ENCODE measurements at regions not wholly inside any gene's neighbourhood (a gene's known extent, or its start where the extent isn't known, plus 50 kb on each side); places are given as distances from the start of the nearest gene placed in this dataset.

- TF ChIP-seq MAX (IDR thresholded peaks at IDR 0.05) = no peak
- TF ChIP-seq, protein P1, sequence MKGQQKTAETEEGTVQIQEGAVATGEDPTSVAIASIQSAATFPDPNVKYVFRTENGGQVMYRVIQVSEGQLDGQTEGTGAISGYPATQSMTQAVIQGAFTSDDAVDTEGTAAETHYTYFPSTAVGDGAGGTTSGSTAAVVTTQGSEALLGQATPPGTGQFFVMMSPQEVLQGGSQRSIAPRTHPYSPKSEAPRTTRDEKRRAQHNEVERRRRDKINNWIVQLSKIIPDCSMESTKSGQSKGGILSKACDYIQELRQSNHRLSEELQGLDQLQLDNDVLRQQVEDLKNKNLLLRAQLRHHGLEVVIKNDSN (IDR thresholded peaks at IDR 0.05) = no peak
- no peak for TF ChIP-seq ZBTB7A (IDR thresholded peaks at IDR 0.05; ENCODE audit: low read depth)
- TF ChIP-seq NFIC (IDR thresholded peaks at IDR 0.05) = no peak
- no peak for TF ChIP-seq EGR1 (IDR thresholded peaks at IDR 0.05)
- no peak for TF ChIP-seq TCF12 (IDR thresholded peaks at IDR 0.05; ENCODE audit: low read depth)
- no peak for TF ChIP-seq TEAD4 (IDR thresholded peaks at IDR 0.05)
- TF ChIP-seq, protein P2, sequence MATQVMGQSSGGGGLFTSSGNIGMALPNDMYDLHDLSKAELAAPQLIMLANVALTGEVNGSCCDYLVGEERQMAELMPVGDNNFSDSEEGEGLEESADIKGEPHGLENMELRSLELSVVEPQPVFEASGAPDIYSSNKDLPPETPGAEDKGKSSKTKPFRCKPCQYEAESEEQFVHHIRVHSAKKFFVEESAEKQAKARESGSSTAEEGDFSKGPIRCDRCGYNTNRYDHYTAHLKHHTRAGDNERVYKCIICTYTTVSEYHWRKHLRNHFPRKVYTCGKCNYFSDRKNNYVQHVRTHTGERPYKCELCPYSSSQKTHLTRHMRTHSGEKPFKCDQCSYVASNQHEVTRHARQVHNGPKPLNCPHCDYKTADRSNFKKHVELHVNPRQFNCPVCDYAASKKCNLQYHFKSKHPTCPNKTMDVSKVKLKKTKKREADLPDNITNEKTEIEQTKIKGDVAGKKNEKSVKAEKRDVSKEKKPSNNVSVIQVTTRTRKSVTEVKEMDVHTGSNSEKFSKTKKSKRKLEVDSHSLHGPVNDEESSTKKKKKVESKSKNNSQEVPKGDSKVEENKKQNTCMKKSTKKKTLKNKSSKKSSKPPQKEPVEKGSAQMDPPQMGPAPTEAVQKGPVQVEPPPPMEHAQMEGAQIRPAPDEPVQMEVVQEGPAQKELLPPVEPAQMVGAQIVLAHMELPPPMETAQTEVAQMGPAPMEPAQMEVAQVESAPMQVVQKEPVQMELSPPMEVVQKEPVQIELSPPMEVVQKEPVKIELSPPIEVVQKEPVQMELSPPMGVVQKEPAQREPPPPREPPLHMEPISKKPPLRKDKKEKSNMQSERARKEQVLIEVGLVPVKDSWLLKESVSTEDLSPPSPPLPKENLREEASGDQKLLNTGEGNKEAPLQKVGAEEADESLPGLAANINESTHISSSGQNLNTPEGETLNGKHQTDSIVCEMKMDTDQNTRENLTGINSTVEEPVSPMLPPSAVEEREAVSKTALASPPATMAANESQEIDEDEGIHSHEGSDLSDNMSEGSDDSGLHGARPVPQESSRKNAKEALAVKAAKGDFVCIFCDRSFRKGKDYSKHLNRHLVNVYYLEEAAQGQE (IDR thresholded peaks at IDR 0.05; ENCODE audit: low read depth) = no peak
- TF ChIP-seq CEBPB (IDR thresholded peaks at IDR 0.05) = no peak
- no peak for TF ChIP-seq YY1 (IDR thresholded peaks at IDR 0.05; ENCODE audit: low read depth)
- TF ChIP-seq FOXM1 (IDR thresholded peaks at IDR 0.05; ENCODE audit: borderline replicate concordance, low read depth) = no peak
- TF ChIP-seq CREB1 (IDR thresholded peaks at IDR 0.05; ENCODE audit: low read depth) = no peak
- TF ChIP-seq EP300 (IDR thresholded peaks at IDR 0.05; ENCODE audit: borderline replicate concordance) = no peak
- TF ChIP-seq RAD21 (IDR thresholded peaks at IDR 0.05; ENCODE audit: low read depth) = no peak
- no peak for TF ChIP-seq TAF1 (IDR thresholded peaks at IDR 0.05; ENCODE audit: low read depth)
Observed at GRCh38 chr12:88914967-88915366, 334.7 kb upstream of the KITLG start.

DNA sequence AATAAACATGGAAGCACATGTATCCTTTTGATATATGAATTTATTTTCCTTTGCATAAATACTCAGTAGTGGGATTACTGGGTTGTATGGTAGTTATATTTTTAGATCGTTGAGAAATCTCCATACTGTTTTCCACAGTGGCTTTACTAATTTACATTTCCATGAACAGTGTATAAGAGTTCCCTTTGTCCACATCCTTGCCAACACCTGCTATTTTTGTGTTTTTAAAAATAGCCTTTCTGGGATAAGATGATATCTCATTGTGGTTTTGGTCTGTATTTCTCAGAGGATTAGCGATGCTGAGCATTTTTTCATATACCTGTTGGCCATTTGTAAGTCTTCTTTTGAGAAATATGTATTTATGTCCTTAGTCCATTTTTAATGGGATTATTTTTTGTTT is 329.2 kb upstream of the KITLG start:
- no peak for TF ChIP-seq TEAD4 (IDR thresholded peaks at IDR 0.05)
- no peak for TF ChIP-seq CREB1 (IDR thresholded peaks at IDR 0.05; ENCODE audit: low read depth)
- no peak for TF ChIP-seq EGR1 (IDR thresholded peaks at IDR 0.05)
- no peak for TF ChIP-seq NFIC (IDR thresholded peaks at IDR 0.05)
- TF ChIP-seq FOXM1 (IDR thresholded peaks at IDR 0.05; ENCODE audit: borderline replicate concordance, low read depth) = no peak
- no peak for TF ChIP-seq YY1 (IDR thresholded peaks at IDR 0.05; ENCODE audit: low read depth)
- no peak for TF ChIP-seq ZBTB7A (IDR thresholded peaks at IDR 0.05; ENCODE audit: low read depth)
- no peak for TF ChIP-seq CEBPB (IDR thresholded peaks at IDR 0.05)
- TF ChIP-seq, protein P1 (IDR thresholded peaks at IDR 0.05) = no peak
- TF ChIP-seq TCF12 (IDR thresholded peaks at IDR 0.05; ENCODE audit: low read depth) = no peak
- no peak for TF ChIP-seq EP300 (IDR thresholded peaks at IDR 0.05; ENCODE audit: borderline replicate concordance)
- TF ChIP-seq, protein P2 (IDR thresholded peaks at IDR 0.05; ENCODE audit: low read depth) = no peak
- TF ChIP-seq TAF1 (IDR thresholded peaks at IDR 0.05; ENCODE audit: low read depth) = no peak
- TF ChIP-seq RAD21 (IDR thresholded peaks at IDR 0.05; ENCODE audit: low read depth) = no peak
- TF ChIP-seq MAX (IDR thresholded peaks at IDR 0.05) = no peak

GRCh38 chr12:88908345-88908744 is 328.1 kb upstream of the KITLG start:
- TF ChIP-seq TAF1 (IDR thresholded peaks at IDR 0.05; ENCODE audit: low read depth) (no peak), ZBTB7A (IDR thresholded peaks at IDR 0.05; ENCODE audit: low read depth) (no peak), EP300 (IDR thresholded peaks at IDR 0.05; ENCODE audit: borderline replicate concordance) (no peak), FOXM1 (IDR thresholded peaks at IDR 0.05; ENCODE audit: borderline replicate concordance, low read depth) (no peak), TEAD4 (IDR thresholded peaks at IDR 0.05) (no peak), RAD21 (IDR thresholded peaks at IDR 0.05; ENCODE audit: low read depth) (no peak), NFIC (IDR thresholded peaks at IDR 0.05) (no peak), CEBPB (IDR thresholded peaks at IDR 0.05) (no peak), MAX (IDR thresholded peaks at IDR 0.05) (no peak), TCF12 (IDR thresholded peaks at IDR 0.05; ENCODE audit: low read depth) (no peak), CREB1 (IDR thresholded peaks at IDR 0.05; ENCODE audit: low read depth) (no peak)
- TF ChIP-seq, protein P1 (IDR thresholded peaks at IDR 0.05) = no peak
- TF ChIP-seq, protein P2 (IDR thresholded peaks at IDR 0.05; ENCODE audit: low read depth) = no peak
